NCI-H526 treated with DMSO at 0.1 percent for 48 hours (cell line): ENCODE measurements at regions not wholly inside any gene's neighbourhood (a gene's known extent, or its start where the extent isn't known, plus 50 kb on each side); places are given as distances from the start of the nearest gene placed in this dataset.
"Not testable (repeated sequence)": the region's sequence is repeated elsewhere in the genome, so short reads cannot be mapped to it uniquely, and the experiment has no call there.

Experiments used
- DNase-seq: peaks from one replicate; lab custom pipeline; 2025; lab: John Stamatoyannopoulos, UW

- DNase-seq = no peak
Measured at GRCh38 chr13:112174476-112175110, 107.6 kb downstream of the SOX1 start.

GRCh38 chr13:112175162-112176075, 108.5 kb downstream of the SOX1 start:
- DNase-seq = no peak

DNA sequence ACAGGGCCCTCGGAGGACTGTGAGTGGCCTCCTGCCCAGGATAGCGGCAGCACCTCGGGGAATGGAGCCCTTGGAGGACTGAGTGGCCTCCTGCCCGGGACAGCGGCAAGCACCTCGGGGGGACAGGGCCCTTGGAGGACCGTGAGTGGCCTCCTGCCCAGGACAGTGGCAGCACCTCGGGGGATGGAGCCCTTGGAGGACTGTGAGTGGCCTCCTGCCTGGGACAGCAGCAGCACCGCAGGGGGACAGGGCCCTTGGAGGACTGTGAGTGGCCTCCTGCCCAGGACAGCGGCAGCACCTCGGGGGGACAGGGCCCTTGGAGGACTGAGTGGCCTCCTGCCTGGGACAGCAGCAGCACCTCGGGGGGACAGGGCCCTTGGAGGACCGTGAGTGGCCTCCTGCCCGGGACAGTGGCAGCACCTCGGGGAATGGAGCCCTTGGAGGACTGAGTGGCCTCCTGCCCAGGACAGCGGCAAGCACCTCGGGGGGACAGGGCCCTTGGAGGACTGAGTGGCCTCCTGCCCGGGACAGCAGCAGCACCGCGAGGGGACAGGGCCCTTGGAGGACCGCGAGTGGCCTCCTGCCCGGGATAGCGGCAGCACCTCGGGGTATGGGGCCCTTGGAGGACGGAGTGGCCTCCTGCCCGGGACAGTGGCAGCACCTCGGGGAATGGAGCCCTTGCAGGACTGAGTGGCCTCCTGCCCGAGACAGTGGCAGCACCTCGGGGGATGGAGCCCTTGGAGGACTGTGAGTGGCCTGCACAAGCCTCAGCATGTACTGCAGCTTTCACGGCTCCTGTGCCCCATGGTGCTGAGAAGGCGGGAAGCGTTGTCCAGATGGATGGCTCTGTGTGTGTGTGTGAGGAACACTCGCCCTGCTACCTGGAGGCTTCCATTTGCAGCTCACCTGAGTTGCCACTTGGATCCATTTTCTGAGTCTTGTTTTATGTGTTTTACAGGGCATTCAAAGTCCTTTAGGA, 109.5 kb downstream of the SOX1 start:
- not testable (repeated sequence) for DNase-seq

GRCh38 chr13:112177450-112178288, 110.7 kb downstream of the SOX1 start:
- no peak for DNase-seq

DNA sequence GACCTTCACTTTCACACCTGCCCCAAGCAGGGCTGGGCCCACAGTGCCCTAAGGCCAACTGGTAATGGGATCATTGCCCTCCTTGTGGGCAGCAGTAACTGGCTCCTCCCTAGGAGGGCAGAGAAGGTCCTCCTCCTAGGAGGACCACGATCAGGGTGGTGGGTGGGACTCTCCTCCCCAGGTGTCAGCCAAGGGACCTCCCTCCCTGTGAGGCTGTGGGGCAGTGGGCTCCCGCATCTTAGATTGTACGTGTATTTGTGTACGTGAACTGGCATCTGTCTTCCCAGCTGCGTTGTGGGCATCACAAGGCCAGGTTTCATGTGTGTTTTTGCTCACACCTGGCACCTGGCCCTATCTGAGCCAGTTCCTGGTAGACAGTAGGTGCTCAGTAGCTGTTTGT, 111.8 kb downstream of the SOX1 start:
- DNase-seq = no peak

DNA sequence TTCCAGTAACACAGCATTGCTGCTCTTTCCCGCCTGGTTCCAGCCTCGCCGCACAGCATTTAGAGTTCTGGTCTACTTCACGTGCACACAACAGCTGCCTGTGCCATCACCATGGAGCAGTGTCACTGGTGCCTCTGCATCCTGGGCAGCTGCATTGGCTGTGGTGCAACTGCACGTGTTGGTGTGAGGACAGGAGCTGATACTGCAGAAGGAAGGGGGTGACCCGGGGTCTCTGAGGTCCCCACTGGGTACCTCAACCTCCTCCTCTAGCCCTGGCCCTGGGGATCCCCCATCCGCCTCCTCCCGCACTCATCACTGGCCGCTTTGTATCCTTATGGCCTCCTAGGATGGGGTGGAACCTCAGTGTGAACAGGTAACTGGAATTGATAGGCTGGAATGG, 112.5 kb downstream of the SOX1 start:
- DNase-seq = no peak

GRCh38 chr13:112179995-112180394, 113.0 kb downstream of the SOX1 start:
- DNase-seq = no peak

DNA sequence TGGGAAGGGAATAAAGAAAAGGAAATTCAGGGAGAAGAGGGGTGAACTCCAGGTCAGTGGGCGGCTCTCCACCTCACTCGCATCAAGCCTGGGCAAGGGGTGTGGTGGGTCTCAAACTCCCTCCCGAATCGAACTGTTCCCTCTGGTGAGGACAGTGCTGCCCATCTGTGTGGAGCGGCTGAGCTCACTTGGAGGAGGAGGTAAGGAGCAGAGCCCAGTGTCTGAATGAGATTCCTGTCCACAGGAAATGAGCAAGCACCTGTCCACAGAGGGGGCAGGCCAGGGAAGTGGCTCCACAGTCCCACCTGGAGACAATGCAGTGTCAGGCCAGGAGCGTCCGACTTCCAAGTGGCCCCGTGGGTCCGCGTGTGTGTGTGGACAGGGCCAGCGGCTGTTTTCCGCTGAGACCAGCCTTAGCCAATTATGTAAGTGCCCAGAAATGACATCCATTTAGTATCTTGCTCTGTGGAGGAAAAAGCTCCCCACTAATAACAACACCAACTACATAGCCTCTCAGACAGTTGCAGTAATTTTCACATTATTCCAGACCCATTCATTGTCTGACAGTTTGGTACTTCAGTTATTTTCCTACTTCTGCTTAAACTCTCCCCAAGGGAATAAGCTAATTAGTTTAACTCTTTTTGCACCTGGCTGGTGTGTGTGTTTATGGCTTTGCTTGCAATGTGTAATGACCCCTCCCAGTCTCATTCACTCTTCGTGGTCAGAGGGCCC, 114.6 kb downstream of the SOX1 start:
- DNase-seq = peak; percentile 80

GRCh38 chr13:112182251-112182650, 115.3 kb downstream of the SOX1 start:
- no peak for DNase-seq

- no peak for DNase-seq
Measured at GRCh38 chr13:112182846-112183531, 116.0 kb downstream of the SOX1 start.

GRCh38 chr13:112183532-112184090, 116.7 kb downstream of the SOX1 start:
- no peak for DNase-seq

DNA sequence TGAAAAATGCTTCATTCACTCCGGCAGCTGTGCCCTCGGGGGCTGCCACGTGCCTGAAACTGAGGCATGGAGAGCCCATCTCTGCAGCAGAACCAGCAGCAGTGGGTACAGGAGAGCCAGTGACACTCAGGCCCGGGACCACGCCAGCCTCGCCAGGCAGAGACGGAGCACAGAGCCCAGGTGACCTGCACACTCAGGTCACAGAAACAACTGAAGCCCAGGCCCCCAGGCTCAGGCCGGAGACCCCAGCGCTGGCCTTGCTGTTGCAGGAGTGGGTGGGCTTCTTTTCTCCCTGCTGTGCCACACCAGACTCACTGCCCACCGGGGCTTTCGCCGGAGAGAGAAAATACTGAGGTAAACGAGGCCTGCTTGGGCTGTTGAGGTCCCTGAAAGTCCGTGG, 117.3 kb downstream of the SOX1 start:
- no peak for DNase-seq

- no peak for DNase-seq
Measured at GRCh38 chr13:112184851-112185371, 118.0 kb downstream of the SOX1 start.

GRCh38 chr13:112185466-112185865, 118.5 kb downstream of the SOX1 start:
- no peak for DNase-seq

DNA sequence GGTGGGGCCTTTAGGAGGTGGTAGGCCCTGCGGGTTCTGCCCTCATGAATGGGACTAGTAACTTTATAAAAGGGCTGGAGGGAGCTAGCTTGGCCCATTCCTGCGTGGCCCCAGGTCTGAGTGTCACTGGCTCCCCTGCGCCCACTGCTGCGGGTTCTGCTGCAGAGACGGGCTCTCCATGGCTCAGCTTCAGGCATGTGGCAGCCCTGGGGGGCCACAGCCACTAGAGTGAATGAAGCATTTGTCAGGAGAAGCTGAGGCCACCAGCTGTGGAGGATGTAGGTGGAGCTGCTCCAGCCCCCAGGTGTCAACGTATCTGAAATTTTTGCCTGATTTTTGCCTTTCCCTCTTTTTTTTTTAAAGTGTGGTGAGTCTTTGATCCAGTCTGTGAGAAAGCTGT, 119.1 kb downstream of the SOX1 start:
- no peak for DNase-seq

DNA sequence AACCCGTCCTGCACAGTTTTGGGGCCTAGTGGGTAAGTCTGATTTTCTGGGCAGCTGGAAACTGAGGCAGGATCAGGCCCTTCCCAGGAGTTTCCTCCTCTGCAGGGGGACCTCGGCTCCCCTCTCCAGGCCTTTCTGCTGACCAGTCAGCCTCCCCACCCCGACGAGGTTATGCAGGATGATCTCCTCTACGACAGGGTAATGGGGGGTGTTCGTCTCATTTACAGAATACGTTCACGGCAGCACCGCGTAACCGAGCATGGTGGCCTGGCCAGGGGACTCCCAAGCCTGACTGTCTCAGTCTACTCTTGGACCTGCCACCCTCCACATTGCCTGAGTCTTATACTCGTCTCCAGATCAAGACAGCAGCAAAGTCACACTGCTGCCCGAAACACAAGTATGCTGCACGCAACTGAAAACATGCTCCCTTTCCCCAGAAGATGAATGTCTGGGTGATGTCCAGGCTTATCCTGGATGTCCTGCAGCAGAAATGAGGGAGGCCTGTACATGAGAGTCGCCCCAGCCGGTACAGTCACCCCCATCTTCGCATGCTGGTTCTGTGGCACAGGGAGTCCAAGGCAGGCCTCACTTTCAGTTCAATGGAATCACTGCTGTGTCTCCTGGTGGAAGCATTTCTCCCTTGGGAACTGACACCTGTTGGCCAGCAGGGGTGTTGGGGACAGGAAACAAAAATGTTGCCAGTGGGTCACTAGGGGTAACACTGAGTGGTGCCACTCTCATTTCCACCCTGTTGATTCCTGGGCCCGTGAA, 120.8 kb downstream of the SOX1 start:
- no peak for DNase-seq

DNA sequence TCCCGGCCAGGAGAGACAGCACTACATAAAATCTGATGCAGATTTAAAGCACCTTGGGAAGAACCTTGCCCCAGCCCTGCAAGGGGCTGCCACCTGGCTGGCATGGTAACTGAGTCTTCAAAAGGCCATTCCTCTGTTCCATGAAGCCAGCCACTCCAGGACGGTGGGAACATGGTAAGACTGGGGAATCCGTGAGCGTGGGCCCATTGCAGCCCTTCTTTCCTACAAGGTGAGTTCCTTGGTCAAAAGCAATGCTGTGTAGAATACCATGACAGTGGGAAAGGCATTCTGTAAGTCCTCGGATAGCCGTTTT, 121.3 kb downstream of the SOX1 start:
- no peak for DNase-seq

GRCh38 chr13:112193463-112194166, 126.7 kb downstream of the SOX1 start:
- DNase-seq = no peak
